ENCODE measurements at regions not wholly inside any gene's neighbourhood (a gene's known extent, or its start where the extent isn't known, plus 50 kb on each side); places are given as distances from the start of the nearest gene placed in this dataset.
A peak's percentile ranks its signal among the peaks of the same experiment; 100 is the strongest.

DNA sequence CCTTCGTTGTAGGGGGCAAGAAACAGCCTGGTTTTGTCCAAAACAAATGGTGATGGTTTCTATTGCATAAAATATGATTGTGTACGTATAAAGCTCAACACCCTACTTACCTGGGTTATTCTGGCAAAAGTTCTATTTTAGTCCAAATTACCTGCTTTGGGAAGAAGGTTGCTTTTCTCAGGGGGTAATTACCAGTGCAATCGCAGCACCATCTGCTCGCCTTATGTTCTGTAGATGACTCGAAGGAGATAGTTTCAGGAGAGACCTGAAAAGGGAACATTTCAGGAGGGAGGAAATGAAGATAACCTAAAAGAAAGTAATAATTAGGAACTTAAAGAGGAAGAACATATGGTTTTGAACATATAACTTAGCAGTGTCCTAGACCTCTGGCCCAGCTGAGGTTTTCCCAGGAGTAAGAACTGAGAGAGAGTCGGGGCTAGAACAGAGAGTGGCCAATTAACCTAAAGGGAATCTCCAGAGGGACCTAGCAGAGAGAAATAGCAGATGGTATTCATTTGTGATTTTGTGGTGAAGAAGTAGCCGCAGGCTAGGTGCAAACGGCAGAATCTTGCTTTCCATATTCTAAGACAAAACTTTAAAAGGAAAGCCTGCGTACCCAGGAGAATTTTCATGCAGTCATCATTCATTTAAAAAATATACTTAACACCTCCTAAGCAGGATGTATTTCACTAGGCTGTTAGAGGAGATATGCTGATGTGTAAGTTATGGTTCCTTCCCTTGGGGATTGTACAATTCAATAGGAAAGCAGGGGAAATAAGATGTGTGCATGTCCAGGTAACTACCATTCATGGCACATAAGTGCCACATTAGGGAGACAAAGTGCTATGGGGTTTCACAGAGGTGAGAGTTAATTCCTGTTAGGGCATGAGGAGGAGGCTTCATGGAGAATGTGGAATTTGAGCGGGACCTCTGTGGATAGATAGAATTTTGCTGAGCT is 113.0 kb upstream of the SLC10A2 start:
- DNase-seq (ENCODE audit: low read depth), result peak; percentile 26
- no peak overlapping the region for H3K4me3 ChIP-seq (ENCODE audit: low read length)
- H3K9me3 ChIP-seq (ENCODE audit: control insufficient read depth, low read length), result no peaks in the 10 kb centered on the region
- no peaks in the 10 kb centered on the region for H3K4me1 ChIP-seq (ENCODE audit: control insufficient read depth, insufficient read depth, low read length)
- H3K27me3 ChIP-seq (replicated peaks; ENCODE audit: control insufficient read depth, insufficient read depth, low read length), result no peaks in the 10 kb centered on the region
- no peaks in the 10 kb centered on the region for H3K36me3 ChIP-seq (ENCODE audit: control insufficient read depth, insufficient read depth, low read length, severe bottlenecking)
- no peak overlapping the region for H3K9ac ChIP-seq (ENCODE audit: low read length)

GRCh38 chr13:103174966-103175365 is 108.7 kb upstream of the SLC10A2 start:
- Histone ChIP-seq H3K9ac (ENCODE audit: low read length) (no peak overlapping the region), H3K9me3 (ENCODE audit: control insufficient read depth, low read length) (no peaks in the 10 kb centered on the region), H3K27me3 (replicated peaks; ENCODE audit: control insufficient read depth, insufficient read depth, low read length) (no peaks in the 10 kb centered on the region), H3K4me3 (ENCODE audit: low read length) (no peak overlapping the region), H3K4me1 (ENCODE audit: control insufficient read depth, insufficient read depth, low read length) (no peaks in the 10 kb centered on the region), H3K36me3 (ENCODE audit: control insufficient read depth, insufficient read depth, low read length, severe bottlenecking) (no peaks in the 10 kb centered on the region)
- DNase-seq (ENCODE audit: low read depth), result no peak

DNA sequence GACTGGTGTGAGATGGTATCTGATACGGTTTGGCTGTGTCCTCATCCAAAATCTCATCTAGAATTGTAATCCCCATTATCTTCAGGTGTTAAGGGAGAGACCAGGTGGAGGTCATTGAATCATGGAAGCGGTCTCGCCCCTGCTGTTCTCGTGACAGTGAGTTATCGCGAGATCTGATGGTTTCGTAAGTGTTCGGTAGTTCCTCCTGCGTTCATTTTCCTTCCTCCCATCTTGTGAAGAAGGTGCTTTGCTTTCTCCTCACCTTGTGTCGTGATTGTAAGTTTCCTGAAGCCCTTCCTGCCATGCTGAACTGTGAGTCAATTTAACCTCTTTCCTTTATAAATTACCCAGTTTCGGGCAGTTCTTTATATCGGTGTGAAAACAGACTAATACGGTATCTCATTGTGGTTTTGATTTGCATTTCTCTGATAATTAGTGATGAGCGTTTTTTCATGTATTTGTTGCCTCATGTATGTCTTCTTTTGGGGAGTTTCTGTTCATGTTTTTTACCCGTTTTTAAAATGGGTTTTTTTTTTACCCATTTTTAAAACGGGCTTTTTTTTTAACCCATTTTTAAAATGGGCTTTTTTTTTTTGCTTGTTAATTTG is 102.8 kb upstream of the SLC10A2 start:
- H3K36me3 ChIP-seq (ENCODE audit: control insufficient read depth, insufficient read depth, low read length, severe bottlenecking), result no peaks in the 10 kb centered on the region
- no peak overlapping the region for H3K4me3 ChIP-seq (ENCODE audit: low read length)
- no peaks in the 10 kb centered on the region for H3K4me1 ChIP-seq (ENCODE audit: control insufficient read depth, insufficient read depth, low read length)
- no peaks in the 10 kb centered on the region for H3K27me3 ChIP-seq (replicated peaks; ENCODE audit: control insufficient read depth, insufficient read depth, low read length)
- no peak overlapping the region for H3K9ac ChIP-seq (ENCODE audit: low read length)
- H3K9me3 ChIP-seq (ENCODE audit: control insufficient read depth, low read length), result no peaks in the 10 kb centered on the region
- no peak for DNase-seq (ENCODE audit: low read depth)

- Histone ChIP-seq H3K27me3 (replicated peaks; ENCODE audit: control insufficient read depth, insufficient read depth, low read length) (peaks cover 3% of the 10 kb centered on the region), H3K36me3 (ENCODE audit: control insufficient read depth, insufficient read depth, low read length, severe bottlenecking) (no peaks in the 10 kb centered on the region), H3K4me3 (ENCODE audit: low read length) (no peak overlapping the region), H3K4me1 (ENCODE audit: control insufficient read depth, insufficient read depth, low read length) (no peaks in the 10 kb centered on the region), H3K9ac (ENCODE audit: low read length) (no peak overlapping the region), H3K9me3 (ENCODE audit: control insufficient read depth, low read length) (no peaks in the 10 kb centered on the region)
- DNase-seq (ENCODE audit: low read depth), result no peak
Measured at GRCh38 chr13:103164251-103164650, 98.0 kb upstream of the SLC10A2 start.

DNA sequence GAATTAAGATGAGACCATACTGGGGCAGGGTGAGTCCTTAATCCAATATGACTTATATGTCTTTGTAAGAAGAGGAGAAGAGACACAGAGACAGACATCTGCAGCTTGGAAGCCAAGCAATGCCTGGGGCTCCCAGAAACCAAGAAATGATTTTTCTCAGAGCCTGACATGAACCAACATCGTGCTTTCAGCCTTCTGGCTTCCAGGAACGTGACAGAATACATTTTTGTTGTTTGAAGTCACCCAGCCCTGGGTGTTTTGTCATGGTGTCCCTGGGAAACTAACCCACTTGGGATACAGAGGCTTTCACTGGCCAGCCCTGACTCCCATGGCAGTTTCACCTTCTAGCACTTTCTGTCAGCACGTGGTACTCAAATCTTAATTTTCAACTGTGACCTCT is 95.3 kb upstream of the SLC10A2 start:
- H3K36me3 ChIP-seq (ENCODE audit: control insufficient read depth, insufficient read depth, low read length, severe bottlenecking), result no peaks in the 10 kb centered on the region
- DNase-seq (ENCODE audit: low read depth), result no peak
- no peaks in the 10 kb centered on the region for H3K4me1 ChIP-seq (ENCODE audit: control insufficient read depth, insufficient read depth, low read length)
- no peak overlapping the region for H3K9ac ChIP-seq (ENCODE audit: low read length)
- no peaks in the 10 kb centered on the region for H3K9me3 ChIP-seq (ENCODE audit: control insufficient read depth, low read length)
- peaks cover 3% of the 10 kb centered on the region for H3K27me3 ChIP-seq (replicated peaks; ENCODE audit: control insufficient read depth, insufficient read depth, low read length)
- no peak overlapping the region for H3K4me3 ChIP-seq (ENCODE audit: low read length)

GRCh38 chr13:103157434-103158145 is 91.4 kb upstream of the SLC10A2 start:
- DNase-seq (ENCODE audit: low read depth), result no peak
- H3K9me3 ChIP-seq (ENCODE audit: control insufficient read depth, low read length), result no peaks in the 10 kb centered on the region
- no peak overlapping the region for H3K4me3 ChIP-seq (ENCODE audit: low read length)
- H3K4me1 ChIP-seq (ENCODE audit: control insufficient read depth, insufficient read depth, low read length), result no peaks in the 10 kb centered on the region
- H3K27me3 ChIP-seq (replicated peaks; ENCODE audit: control insufficient read depth, insufficient read depth, low read length), result peaks cover 8% of the 10 kb centered on the region
- no peaks in the 10 kb centered on the region for H3K36me3 ChIP-seq (ENCODE audit: control insufficient read depth, insufficient read depth, low read length, severe bottlenecking)
- no peak overlapping the region for H3K9ac ChIP-seq (ENCODE audit: low read length)

DNA sequence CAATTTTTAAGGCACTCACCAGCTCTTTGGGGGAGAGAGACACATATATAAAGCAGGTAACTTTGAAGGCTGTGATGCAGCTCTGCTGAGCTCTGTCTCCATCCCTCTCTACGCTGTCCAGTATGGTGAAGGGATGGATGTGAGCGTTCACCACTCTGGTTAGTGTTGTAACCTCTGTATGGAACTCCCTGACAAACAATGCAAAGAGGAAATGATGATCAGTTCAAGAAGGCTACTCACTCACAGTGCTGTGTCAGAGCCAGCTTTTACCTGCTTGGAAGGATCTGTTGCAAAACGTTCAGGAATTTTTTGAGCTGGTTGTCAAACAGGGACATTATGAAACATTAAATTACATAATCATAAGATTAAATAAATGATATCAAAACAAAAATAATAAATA is 90.8 kb upstream of the SLC10A2 start:
- H3K9ac ChIP-seq (ENCODE audit: low read length), result no peak overlapping the region
- no peak overlapping the region for H3K4me3 ChIP-seq (ENCODE audit: low read length)
- DNase-seq (ENCODE audit: low read depth), result no peak
- peaks cover 8% of the 10 kb centered on the region for H3K27me3 ChIP-seq (replicated peaks; ENCODE audit: control insufficient read depth, insufficient read depth, low read length)
- H3K36me3 ChIP-seq (ENCODE audit: control insufficient read depth, insufficient read depth, low read length, severe bottlenecking), result no peaks in the 10 kb centered on the region
- no peaks in the 10 kb centered on the region for H3K9me3 ChIP-seq (ENCODE audit: control insufficient read depth, low read length)
- H3K4me1 ChIP-seq (ENCODE audit: control insufficient read depth, insufficient read depth, low read length), result no peaks in the 10 kb centered on the region

DNA sequence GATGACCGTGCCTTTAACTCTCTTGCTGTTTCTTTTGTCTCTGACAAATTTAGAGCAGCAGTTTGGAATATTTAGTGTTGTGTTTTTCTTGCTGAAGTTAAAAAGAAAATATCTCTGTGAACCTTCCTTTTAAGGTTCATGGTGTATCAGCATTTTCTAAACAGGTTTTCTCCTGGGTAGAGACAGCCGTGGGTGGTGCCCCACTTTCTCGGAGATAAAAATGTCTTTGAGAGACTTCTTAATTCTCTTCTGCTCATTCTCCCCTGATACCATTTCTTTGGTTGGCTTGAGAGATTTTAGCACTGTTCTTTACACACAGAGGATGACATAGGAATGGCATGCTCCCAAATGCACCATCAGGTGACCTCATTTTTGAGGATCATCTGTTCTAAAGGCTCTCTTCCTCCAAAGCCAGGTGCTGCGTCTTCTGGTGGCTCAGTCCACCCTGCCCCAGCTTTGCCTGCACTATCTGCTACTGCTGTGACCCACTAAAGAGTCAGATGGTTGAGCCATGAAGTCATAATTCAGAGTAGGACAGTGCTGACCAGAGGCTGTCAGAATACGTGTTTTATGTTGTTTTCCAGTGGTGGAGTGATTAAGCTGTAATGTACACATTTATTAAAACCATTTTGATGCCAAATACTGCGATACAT is 90.3 kb upstream of the SLC10A2 start:
- no peak overlapping the region for H3K4me3 ChIP-seq (ENCODE audit: low read length)
- H3K9me3 ChIP-seq (ENCODE audit: control insufficient read depth, low read length), result no peaks in the 10 kb centered on the region
- H3K9ac ChIP-seq (ENCODE audit: low read length), result no peak overlapping the region
- no peaks in the 10 kb centered on the region for H3K4me1 ChIP-seq (ENCODE audit: control insufficient read depth, insufficient read depth, low read length)
- no peaks in the 10 kb centered on the region for H3K36me3 ChIP-seq (ENCODE audit: control insufficient read depth, insufficient read depth, low read length, severe bottlenecking)
- DNase-seq (ENCODE audit: low read depth), result no peak
- peaks cover 8% of the 10 kb centered on the region for H3K27me3 ChIP-seq (replicated peaks; ENCODE audit: control insufficient read depth, insufficient read depth, low read length)

DNA sequence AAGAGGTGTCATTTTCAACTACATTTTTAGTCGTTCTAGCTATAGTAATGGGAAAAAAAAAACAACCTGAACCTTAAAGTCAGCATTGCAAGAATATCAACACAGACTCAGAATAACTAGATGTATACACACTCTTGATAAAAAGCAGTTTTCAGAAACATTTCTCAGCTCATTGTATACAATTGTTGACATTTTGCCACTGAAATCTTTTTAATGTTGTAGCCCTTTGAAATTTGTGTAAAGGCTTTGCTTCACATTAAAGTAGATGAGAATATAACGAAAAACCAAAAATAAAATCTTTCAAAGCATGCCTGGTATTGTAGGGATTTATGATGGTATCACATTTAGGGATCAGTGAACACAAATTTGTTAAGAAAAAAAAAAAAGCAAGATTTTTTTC is 87.2 kb upstream of the SLC10A2 start:
- no peak for DNase-seq (ENCODE audit: low read depth)
- Histone ChIP-seq H3K36me3 (ENCODE audit: control insufficient read depth, insufficient read depth, low read length, severe bottlenecking) (no peaks in the 10 kb centered on the region), H3K9ac (ENCODE audit: low read length) (no peak overlapping the region), H3K4me3 (ENCODE audit: low read length) (no peak overlapping the region), H3K4me1 (ENCODE audit: control insufficient read depth, insufficient read depth, low read length) (no peaks in the 10 kb centered on the region), H3K27me3 (replicated peaks; ENCODE audit: control insufficient read depth, insufficient read depth, low read length) (peaks cover 5% of the 10 kb centered on the region), H3K9me3 (ENCODE audit: control insufficient read depth, low read length) (no peaks in the 10 kb centered on the region)

DNA sequence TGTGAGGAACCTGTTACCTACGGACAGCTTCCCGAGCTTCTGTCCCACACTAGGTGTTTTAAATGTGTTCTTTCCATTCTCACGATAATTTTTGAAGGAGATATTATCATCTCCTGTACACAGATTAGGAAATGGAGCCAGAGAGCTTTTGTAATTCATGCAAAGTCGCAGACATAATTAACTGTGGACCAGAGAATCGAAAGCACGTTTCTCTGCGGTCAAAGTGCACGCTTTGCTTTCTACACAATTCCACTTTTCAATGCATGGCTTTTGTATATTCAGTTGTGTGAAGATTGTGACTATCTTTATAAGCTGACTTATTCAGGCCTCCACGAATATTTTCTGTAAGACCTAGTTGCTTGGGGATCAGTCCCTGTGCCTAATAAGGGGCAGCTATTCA is 81.7 kb upstream of the SLC10A2 start:
- no peak for DNase-seq (ENCODE audit: low read depth)
- Histone ChIP-seq H3K4me1 (ENCODE audit: control insufficient read depth, insufficient read depth, low read length) (no peaks in the 10 kb centered on the region), H3K4me3 (ENCODE audit: low read length) (no peak overlapping the region)

GRCh38 chr13:103145442-103145841 is 79.2 kb upstream of the SLC10A2 start:
- no peak overlapping the region for H3K4me3 ChIP-seq (ENCODE audit: low read length)
- H3K27me3 ChIP-seq (replicated peaks; ENCODE audit: control insufficient read depth, insufficient read depth, low read length), result no peaks in the 10 kb centered on the region
- no peak overlapping the region for H3K9ac ChIP-seq (ENCODE audit: low read length)
- DNase-seq (ENCODE audit: low read depth), result no peak
- H3K36me3 ChIP-seq (ENCODE audit: control insufficient read depth, insufficient read depth, low read length, severe bottlenecking), result no peaks in the 10 kb centered on the region
- no peaks in the 10 kb centered on the region for H3K9me3 ChIP-seq (ENCODE audit: control insufficient read depth, low read length)
- H3K4me1 ChIP-seq (ENCODE audit: control insufficient read depth, insufficient read depth, low read length), result no peaks in the 10 kb centered on the region

More for the DNA sequence above, 81.7 kb upstream of the SLC10A2 start:
- no peak overlapping the region for H3K9ac ChIP-seq (ENCODE audit: low read length)
- H3K9me3 ChIP-seq (ENCODE audit: control insufficient read depth, low read length), result no peaks in the 10 kb centered on the region
- H3K27me3 ChIP-seq (replicated peaks; ENCODE audit: control insufficient read depth, insufficient read depth, low read length), result no peaks in the 10 kb centered on the region
- no peaks in the 10 kb centered on the region for H3K36me3 ChIP-seq (ENCODE audit: control insufficient read depth, insufficient read depth, low read length, severe bottlenecking)

All from adipocyte (in vitro differentiated cells).